ENCODE measurements at regions not wholly inside any gene's neighbourhood (a gene's known extent, or its start where the extent isn't known, plus 50 kb on each side); places are given as distances from the start of the nearest gene placed in this dataset.

- no peak for DNase-seq (ENCODE audit: low spot score)
- intact Hi-C loops (cut with DNase I) = loop anchor here in 1 of 2 donors (2.0 kb wide), 1 partner anchor 58 kb away; no protein-coding TSS in a partner anchor
These were observed 370.3 kb downstream of the SOX9 start for GRCh38 chr17:72491102-72491501.

- intact Hi-C loops (cut with DNase I) = no loop called here
- no peak for DNase-seq (ENCODE audit: low spot score)
These were observed 371.7 kb downstream of the SOX9 start for GRCh38 chr17:72492494-72492893.

GRCh38 chr17:72492941-72493340 is 372.1 kb downstream of the SOX9 start:
- DNase-seq (ENCODE audit: low spot score) = no peak

GRCh38 chr17:72494566-72494965 is 373.7 kb downstream of the SOX9 start:
- no peak for DNase-seq (ENCODE audit: low spot score)
- intact Hi-C loops (cut with DNase I) = no loop called here

More at GRCh38 chr17:72492941-72493340, 372.1 kb downstream of the SOX9 start:
- intact Hi-C loops (cut with DNase I) = no loop called here

GRCh38 chr17:72496461-72496860 is 375.6 kb downstream of the SOX9 start:
- DNase-seq (ENCODE audit: low spot score) = no peak
- intact Hi-C loops (cut with DNase I) = no loop called here

GRCh38 chr17:72497915-72498314 is 377.1 kb downstream of the SOX9 start:
- intact Hi-C loops (cut with DNase I) = no loop called here
- no peak for DNase-seq (ENCODE audit: low spot score)

- no peak for DNase-seq (ENCODE audit: low spot score)
- intact Hi-C loops (cut with DNase I) = no loop called here
These were observed 377.8 kb downstream of the SOX9 start for GRCh38 chr17:72498364-72499210.

GRCh38 chr17:72501404-72502370 is 380.9 kb downstream of the SOX9 start:
- intact Hi-C loops (cut with DNase I) = no loop called here
- no peak for DNase-seq (ENCODE audit: low spot score)

GRCh38 chr17:72502371-72503341 is 381.8 kb downstream of the SOX9 start:
- DNase-seq (ENCODE audit: low spot score) = no peak
- intact Hi-C loops (cut with DNase I) = no loop called here

GRCh38 chr17:72503556-72503955 is 382.7 kb downstream of the SOX9 start:
- intact Hi-C loops (cut with DNase I) = no loop called here
- no peak for DNase-seq (ENCODE audit: low spot score)

GRCh38 chr17:72504783-72505182 is 384.0 kb downstream of the SOX9 start:
- DNase-seq (ENCODE audit: low spot score) = no peak
- intact Hi-C loops (cut with DNase I) = no loop called here

GRCh38 chr17:72506773-72507172 is 386.0 kb downstream of the SOX9 start:
- no peak for DNase-seq (ENCODE audit: low spot score)
- intact Hi-C loops (cut with DNase I) = no loop called here

- no peak for DNase-seq (ENCODE audit: low spot score)
- intact Hi-C loops (cut with DNase I) = no loop called here
These were observed 386.6 kb downstream of the SOX9 start for GRCh38 chr17:72507370-72507769.

- intact Hi-C loops (cut with DNase I) = no loop called here
- DNase-seq (ENCODE audit: low spot score) = no peak
These were observed 389.7 kb downstream of the SOX9 start for GRCh38 chr17:72510351-72511016.

GRCh38 chr17:72511242-72511641 is 390.4 kb downstream of the SOX9 start:
- intact Hi-C loops (cut with DNase I) = no loop called here

GRCh38 chr17:72511874-72512273 is 391.1 kb downstream of the SOX9 start:
- intact Hi-C loops (cut with DNase I) = no loop called here
- DNase-seq (ENCODE audit: low spot score) = no peak

More at GRCh38 chr17:72511242-72511641, 390.4 kb downstream of the SOX9 start:
- DNase-seq (ENCODE audit: low spot score) = no peak

GRCh38 chr17:72512649-72513556 is 392.1 kb downstream of the SOX9 start:
- no peak for DNase-seq (ENCODE audit: low spot score)
- intact Hi-C loops (cut with DNase I) = no loop called here

All from posterior vena cava (tissue), 2 donors.